GM23338 (cell line): ENCODE measurements at regions not wholly inside any gene's neighbourhood (a gene's known extent, or its start where the extent isn't known, plus 50 kb on each side); places are given as distances from the start of the nearest gene placed in this dataset.

ENCODE experiments used
- CREB1 ChIP-seq: fragments of 250-450 bp; sonication (Bioruptor Pico); IDR thresholded peaks from 2 replicates; pipeline ENCODE4 v1.5.0; 2020; ENCODE audit warnings: low read depth, mild to moderate bottlenecking, moderate library complexity
- EZH2 ChIP-seq: fragments of 200-600 bp; sonication (generic); IDR thresholded peaks from one replicate; pipeline ENCODE4 v1.8.0; 2017; ENCODE audit warnings: antibody characterized with exemption, mild to moderate bottlenecking, low read depth; ENCODE audit not compliant: unreplicated experiment
- NANOG ChIP-seq: IDR thresholded peaks from 2 replicates; pipeline ENCODE4 v1.6.1; 2016; ENCODE audit warnings: antibody characterized with exemption, borderline replicate concordance
- ZNF114 ChIP-seq: fragments of 250-450 bp; sonication (Bioruptor Pico); IDR thresholded peaks from 2 replicates; pipeline ENCODE4 v1.5.0; 2020; ENCODE audit warnings: mild to moderate bottlenecking, moderate library complexity
- TF ChIP-seq, protein P1 (sequence below), 2 experiments: fragments of 200-600 bp in 1 of 2; sonication (generic) in 1 of 2; conservative IDR thresholded peaks; 2 replicates each; pipeline versions ENCODE4 v1.5.1 to v1.6.1; 2016 to 2017; ENCODE audit warnings: antibody characterized with exemption in 2 of 2, low read depth in 2 of 2, mild to moderate bottlenecking in 2 of 2, moderate library complexity in 1 of 2

DNA sequence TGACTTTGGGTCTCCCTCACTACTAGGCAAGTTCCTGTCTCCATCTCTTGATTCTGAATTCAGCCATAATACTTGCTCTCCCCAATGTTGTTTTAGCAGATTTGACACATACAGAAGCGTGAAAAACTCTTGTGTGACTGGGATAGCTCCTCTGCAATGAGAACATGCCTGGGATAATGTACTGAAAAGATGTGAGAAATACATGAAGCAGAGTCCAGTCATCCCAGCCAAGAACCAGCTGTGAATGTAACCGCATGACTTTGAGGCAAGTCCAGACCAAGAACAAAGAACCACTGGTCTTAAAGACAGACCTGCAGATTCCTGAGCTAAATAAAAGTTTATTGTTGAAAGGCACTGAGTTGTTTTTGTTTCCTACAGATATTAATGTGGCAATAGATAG lies 135.0 kb downstream of the NMUR2 start:
- TF ChIP-seq, protein P1, sequence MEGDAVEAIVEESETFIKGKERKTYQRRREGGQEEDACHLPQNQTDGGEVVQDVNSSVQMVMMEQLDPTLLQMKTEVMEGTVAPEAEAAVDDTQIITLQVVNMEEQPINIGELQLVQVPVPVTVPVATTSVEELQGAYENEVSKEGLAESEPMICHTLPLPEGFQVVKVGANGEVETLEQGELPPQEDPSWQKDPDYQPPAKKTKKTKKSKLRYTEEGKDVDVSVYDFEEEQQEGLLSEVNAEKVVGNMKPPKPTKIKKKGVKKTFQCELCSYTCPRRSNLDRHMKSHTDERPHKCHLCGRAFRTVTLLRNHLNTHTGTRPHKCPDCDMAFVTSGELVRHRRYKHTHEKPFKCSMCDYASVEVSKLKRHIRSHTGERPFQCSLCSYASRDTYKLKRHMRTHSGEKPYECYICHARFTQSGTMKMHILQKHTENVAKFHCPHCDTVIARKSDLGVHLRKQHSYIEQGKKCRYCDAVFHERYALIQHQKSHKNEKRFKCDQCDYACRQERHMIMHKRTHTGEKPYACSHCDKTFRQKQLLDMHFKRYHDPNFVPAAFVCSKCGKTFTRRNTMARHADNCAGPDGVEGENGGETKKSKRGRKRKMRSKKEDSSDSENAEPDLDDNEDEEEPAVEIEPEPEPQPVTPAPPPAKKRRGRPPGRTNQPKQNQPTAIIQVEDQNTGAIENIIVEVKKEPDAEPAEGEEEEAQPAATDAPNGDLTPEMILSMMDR (conservative IDR thresholded peaks at IDR 0.05; ENCODE audit: low read depth in 2 of 2) = no peak
- TF ChIP-seq ZNF114 (no peak), CREB1 (CRISPR knock-in tag) (no peak), EZH2 (no peak), NANOG (no peak)
